H1 (cell line): ENCODE measurements at regions not wholly inside any gene's neighbourhood (a gene's known extent, or its start where the extent isn't known, plus 50 kb on each side); places are given as distances from the start of the nearest gene placed in this dataset.

ENCODE experiments used
- CTCF ChIA-PET: fragments of 300-600 bp; sonication (Branson Sonifier 250); formaldehyde crosslinking; loops from one replicate; lab custom pipeline; 2021; ENCODE audit not compliant: partially characterized antibody; lab: Charles Lee
- POLR2A ChIA-PET: fragments of 300-600 bp; sonication (Branson Sonifier 250); formaldehyde crosslinking; loops from one replicate; lab custom pipeline; 2021; ENCODE audit warnings: inconsistent platforms; ENCODE audit not compliant: partially characterized antibody; lab: Charles Lee
- DNase-seq, 2 experiments: peaks; one replicate each; pipeline versions ENCODE4 v3.0.0 to v3.0.0-alpha.2; 2010 to 2022; ENCODE audit warnings: low spot score in 2 of 2, low read depth in 1 of 2, mixed read lengths in 1 of 2
- FAIRE-seq: peaks from 2 replicates; lab custom pipeline; 2011; peaks lifted over from hg19 to GRCh38; lab: Jason Lieb, UNC
- H2AFZ ChIP-seq: 2 replicates; pipeline ENCODE4 v1.8.1; 2012; ENCODE audit warnings: low read length, inconsistent platforms
- H2AK5ac ChIP-seq: 2 replicates; pipeline ENCODE4 v1.6.1; 2013; ENCODE audit warnings: low read depth, low read length
- H2BK120ac ChIP-seq: replicated peaks from 2 replicates; pipeline ENCODE3; 2013; ENCODE audit warnings: low read depth, low read length, inconsistent platforms
- H2BK12ac ChIP-seq: 2 replicates; pipeline ENCODE4 v1.6.1; 2013; ENCODE audit warnings: low read depth, low read length
- H2BK15ac ChIP-seq: 2 replicates; pipeline ENCODE4 v1.6.1; 2013; ENCODE audit warnings: low read length
- H2BK20ac ChIP-seq: 2 replicates; pipeline ENCODE4 v1.6.1; 2013; ENCODE audit warnings: low read length
- H2BK5ac ChIP-seq: 2 replicates; pipeline ENCODE4 v1.6.1; 2013; ENCODE audit warnings: low read depth, low read length
- H3K14ac ChIP-seq: 2 replicates; pipeline ENCODE4 v1.6.1; 2013; ENCODE audit warnings: inconsistent platforms; ENCODE audit not compliant: insufficient read length
- H3K18ac ChIP-seq: 2 replicates; pipeline ENCODE4 v1.6.1; 2013; ENCODE audit warnings: low read length; ENCODE audit errors: extremely low read depth
- H3K23ac ChIP-seq: 2 replicates; pipeline ENCODE4 v1.6.1; 2013; ENCODE audit warnings: inconsistent platforms; ENCODE audit not compliant: insufficient read length
- H3K23me2 ChIP-seq: 2 replicates; pipeline ENCODE4 v1.6.1; 2013; ENCODE audit warnings: low read depth, low read length
- H3K27ac ChIP-seq: 2 replicates; pipeline ENCODE4 v1.6.1; 2011; ENCODE audit warnings: low read depth, low read length, inconsistent platforms
- H3K27me3 ChIP-seq, 4 experiments: replicated peaks in 1 of 4; 1 replicate in 1 of 4; 2 replicates in 3 of 4; pipeline versions ENCODE4 v1.6.1 to v1.8.1; 2011 to 2013; ENCODE audit warnings: low read length in 3 of 4, mild to moderate bottlenecking in 3 of 4, inconsistent platforms in 2 of 4, mixed read lengths in 2 of 4, moderate library complexity in 1 of 4; ENCODE audit not compliant: control insufficient read depth in 3 of 4, insufficient read depth in 3 of 4; ENCODE audit errors: extremely low read depth in 1 of 4
- H3K36me3 ChIP-seq, 4 experiments: 2 replicates each; pipeline versions ENCODE4 v1.6.1 to v1.8.1; 2011 to 2013; ENCODE audit warnings: mild to moderate bottlenecking in 4 of 4, low read length in 3 of 4, moderate library complexity in 2 of 4, control low read depth in 1 of 4, inconsistent platforms in 1 of 4; ENCODE audit not compliant: insufficient read depth in 4 of 4, control insufficient read depth in 2 of 4
- H3K4ac ChIP-seq: replicated peaks from 2 replicates; pipeline ENCODE3; 2013; ENCODE audit warnings: low read length, low read depth, mixed read lengths, inconsistent platforms; ENCODE audit not compliant: insufficient read length
- H3K4me1 ChIP-seq, 4 experiments: replicated peaks in 1 of 4; 1 replicate in 1 of 4; 2 replicates in 3 of 4; pipeline versions ENCODE4 v1.6.1 to v1.8.1; 2011 to 2013; ENCODE audit warnings: low read length in 3 of 4, inconsistent platforms in 2 of 4, mixed read lengths in 1 of 4; ENCODE audit not compliant: insufficient read depth in 4 of 4, control insufficient read depth in 3 of 4
- H3K4me2 ChIP-seq, 2 experiments: 2 replicates each; pipeline versions ENCODE4 v1.6.1 to v1.8.1; 2011 to 2013; ENCODE audit warnings: low read depth in 2 of 2, low read length in 2 of 2, control low read depth in 1 of 2, inconsistent platforms in 1 of 2, mild to moderate bottlenecking in 1 of 2; ENCODE audit not compliant: insufficient read depth in 1 of 2
- H3K4me3 ChIP-seq, 4 experiments: fragments of 200-600, 300-600 bp in 1 of 4; sonication (generic), shearing (Covaris generic), sonication (Bioruptor Twin) in 1 of 4; 2 replicates each; pipeline versions ENCODE4 v1.5.1 to v1.8.1; 2011 to 2016; ENCODE audit warnings: low read length in 4 of 4, low read depth in 3 of 4, control low read depth in 2 of 4, inconsistent platforms in 2 of 4, mild to moderate bottlenecking in 2 of 4, mixed read lengths in 1 of 4, moderate library complexity in 1 of 4; ENCODE audit not compliant: insufficient read depth in 2 of 4; ENCODE audit errors: extremely low read depth in 1 of 4
- H3K56ac ChIP-seq: replicated peaks from 2 replicates; pipeline ENCODE3; 2013; ENCODE audit warnings: low read depth, mild to moderate bottlenecking, mixed read lengths, low read length, inconsistent platforms; ENCODE audit not compliant: insufficient read length
- H3K79me1 ChIP-seq: 2 replicates; pipeline ENCODE4 v1.6.1; 2013; ENCODE audit warnings: low read depth, low read length, control low read depth
- H3K79me2 ChIP-seq, 2 experiments: 2 replicates each; pipeline versions ENCODE4 v1.6.1 to v1.8.1; 2012 to 2013; ENCODE audit warnings: low read length in 2 of 2, mild to moderate bottlenecking in 2 of 2, inconsistent platforms in 1 of 2; ENCODE audit not compliant: insufficient read depth in 2 of 2, control insufficient read depth in 1 of 2
- H3K9ac ChIP-seq, 4 experiments: replicated peaks in 1 of 4; 1 replicate in 1 of 4; 2 replicates in 3 of 4; pipeline versions ENCODE4 v1.6.1 to v1.8.1; 2011 to 2013; ENCODE audit warnings: low read depth in 3 of 4, low read length in 3 of 4, control low read depth in 2 of 4, mild to moderate bottlenecking in 2 of 4, moderate library complexity in 2 of 4, inconsistent platforms in 1 of 4; ENCODE audit errors: extremely low read depth in 1 of 4
- H3K9me3 ChIP-seq, 2 experiments: 2 replicates each; pipeline versions ENCODE4 v1.6.1 to v1.8.1; 2012 to 2013; ENCODE audit warnings: mild to moderate bottlenecking in 2 of 2, moderate library complexity in 2 of 2, control low read depth in 1 of 2, inconsistent platforms in 1 of 2, low read depth in 1 of 2, low read length in 1 of 2, mixed read lengths in 1 of 2; ENCODE audit not compliant: insufficient read depth in 2 of 2
- H4K20me1 ChIP-seq, 2 experiments: replicated peaks in 1 of 2; 2 replicates each; pipeline versions ENCODE3 to v1.8.1; 2011 to 2013; ENCODE audit warnings: inconsistent platforms in 2 of 2, low read length in 2 of 2, mild to moderate bottlenecking in 1 of 2; ENCODE audit not compliant: insufficient read depth in 2 of 2, control insufficient read depth in 1 of 2
- H4K5ac ChIP-seq: 2 replicates; pipeline ENCODE4 v1.6.1; 2013; ENCODE audit warnings: low read length, low read depth, mixed read lengths, inconsistent platforms; ENCODE audit not compliant: insufficient read length
- H4K8ac ChIP-seq: 2 replicates; pipeline ENCODE4 v1.8.0; 2013; ENCODE audit warnings: mild to moderate bottlenecking, moderate library complexity, low read length, inconsistent platforms; ENCODE audit not compliant: insufficient read depth; ENCODE audit errors: extremely low read depth
- H4K91ac ChIP-seq: replicated peaks from 2 replicates; pipeline ENCODE3; 2013; ENCODE audit warnings: low read length, mixed read lengths, inconsistent platforms; ENCODE audit not compliant: insufficient read length
- ATF3 ChIP-seq: IDR thresholded peaks from 2 replicates; pipeline ENCODE4 v1.6.1; 2011; ENCODE audit warnings: low read depth, mild to moderate bottlenecking, low read length; ENCODE audit not compliant: insufficient read depth
- JUN ChIP-seq: IDR thresholded peaks from 2 replicates; pipeline ENCODE4 v1.6.1; 2011; ENCODE audit warnings: low read depth, mild to moderate bottlenecking, improper control_type of control experiment, low read length
- JUND ChIP-seq: IDR thresholded peaks from 2 replicates; pipeline ENCODE4 v1.6.1; 2011; ENCODE audit warnings: mild to moderate bottlenecking, improper control_type of control experiment, low read length
- PHF8 ChIP-seq: fragments of 200-600 bp; sonication (generic); conservative IDR thresholded peaks from 2 replicates; pipeline ENCODE4 v1.7.1; 2012; ENCODE audit warnings: low read depth, mild to moderate bottlenecking, inconsistent platforms, low read length, moderate library complexity
- RAD21 ChIP-seq, 2 experiments: IDR thresholded peaks in 1 of 2; conservative IDR thresholded peaks in 1 of 2; 2 replicates each; pipeline ENCODE4 v1.6.1; 2011; ENCODE audit warnings: low read depth in 2 of 2, low read length in 2 of 2, improper control_type of control experiment in 1 of 2, inconsistent platforms in 1 of 2, mild to moderate bottlenecking in 1 of 2, moderate library complexity in 1 of 2
- YY1 ChIP-seq: IDR thresholded peaks from 2 replicates; pipeline ENCODE4 v1.6.1; 2011; ENCODE audit warnings: low read depth, mild to moderate bottlenecking, low read length
- WGBS, 2 experiments: shearing (Covaris generic) in 1 of 2; methylation state at CpG; one replicate each; pipeline versions ENCODE4 v1.1.6 to v1.1.7; 2013 to 2015; ENCODE audit warnings: low lambda C conversion rate in 2 of 2, mixed read lengths in 2 of 2, inconsistent platforms in 1 of 2, low coverage in 1 of 2, missing lambda C conversion rate in 1 of 2; ENCODE audit not compliant: insufficient replicate concordance in 2 of 2, insufficient coverage in 1 of 2, insufficient read length in 1 of 2; ENCODE audit errors: extremely low coverage in 1 of 2, missing lambda C conversion rate in 1 of 2; 5-methylcytosine and 5-hydroxymethylcytosine counted together

- no peak overlapping the region for H2AK5ac ChIP-seq
- 91 to 100% methylated on average over 1 of the region's 1 CpG for WGBS, 2 experiments
- no peaks in the 10 kb centered on the region for H3K27me3 ChIP-seq
- no peaks in the 10 kb centered on the region for H3K23me2 ChIP-seq
- H3K79me1 ChIP-seq: no peaks in the 10 kb centered on the region
- H3K9ac ChIP-seq: no peak overlapping the region
- no peak overlapping the region for H4K8ac ChIP-seq
- no peak overlapping the region for H2BK12ac ChIP-seq
- DNase-seq: no peak
- H3K14ac ChIP-seq: no peak overlapping the region
- no peaks in the 10 kb centered on the region for H3K79me2 ChIP-seq
- H3K4me2 ChIP-seq: no peak overlapping the region
- H3K4me1 ChIP-seq: peaks cover 0 to 1% (median 0%) of the 10 kb centered on the region in 4 experiments; a peak in 1 of 7 replicates
- no peaks in the 10 kb centered on the region for H3K9me3 ChIP-seq
- H2BK15ac ChIP-seq: no peak overlapping the region
- no peak overlapping the region for H3K18ac ChIP-seq
- H3K56ac ChIP-seq: no peak overlapping the region
- no peak for TF ChIP-seq YY1
- TF ChIP-seq RAD21 (IDR thresholded peaks at IDR 0.05 in 1 of 2, conservative IDR thresholded peaks at IDR 0.05 in 1 of 2; ENCODE audit: low read depth in 2 of 2, low read length in 2 of 2): no peak
- no peak for TF ChIP-seq PHF8
- TF ChIP-seq JUN: no peak
- no peak for TF ChIP-seq JUND
- no peak for TF ChIP-seq ATF3
- TF ChIP-seq, all 59 proteins: peak for 0
- no peak overlapping the region for H3K27ac ChIP-seq
- H3K36me3 ChIP-seq: no peaks in the 10 kb centered on the region
- no peaks in the 10 kb centered on the region for H4K20me1 ChIP-seq
- POLR2A ChIA-PET: no interaction called here
- FAIRE-seq: no peak
- H2AFZ ChIP-seq: no peak overlapping the region
- H4K91ac ChIP-seq: no peak overlapping the region
- H3K4ac ChIP-seq: no peak overlapping the region
- no peak overlapping the region for H2BK120ac ChIP-seq
- H2BK5ac ChIP-seq: no peak overlapping the region
- no peak overlapping the region for H3K4me3 ChIP-seq
- H3K23ac ChIP-seq: no peak overlapping the region
- CTCF ChIA-PET: interaction anchor here (0.7 kb wide), 1 partner anchor 1255 kb away, joined by 3 read pairs; no protein-coding TSS in a partner anchor
- H2BK20ac ChIP-seq: no peak overlapping the region
- no peak overlapping the region for H4K5ac ChIP-seq
Measured at GRCh38 chr4:19940861-19941260, 310.8 kb upstream of the SLIT2 start.
